ENCODE measurements at regions not wholly inside any gene's neighbourhood (a gene's known extent, or its start where the extent isn't known, plus 50 kb on each side); places are given as distances from the start of the nearest gene placed in this dataset.

DNA sequence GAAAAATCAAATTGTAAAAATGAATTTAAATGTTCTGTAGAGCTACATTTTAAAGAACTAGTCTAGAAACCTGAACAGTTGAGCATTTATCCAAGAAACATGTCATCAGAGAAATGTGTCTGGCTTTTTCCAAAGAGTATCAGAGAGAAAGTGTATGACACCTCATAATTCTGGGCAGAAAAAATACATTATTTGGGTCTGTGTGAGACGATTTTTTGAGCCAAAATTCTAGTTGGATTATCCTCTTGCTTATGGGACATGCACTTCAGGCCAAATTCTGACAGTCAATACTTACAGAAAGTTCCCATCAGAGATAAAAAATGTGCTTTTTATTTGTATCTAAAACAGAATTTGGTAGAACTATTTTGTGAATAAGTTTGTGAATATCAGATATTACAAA lies 1242.7 kb downstream of the EPHA7 start:
- TF ChIP-seq, protein P1, sequence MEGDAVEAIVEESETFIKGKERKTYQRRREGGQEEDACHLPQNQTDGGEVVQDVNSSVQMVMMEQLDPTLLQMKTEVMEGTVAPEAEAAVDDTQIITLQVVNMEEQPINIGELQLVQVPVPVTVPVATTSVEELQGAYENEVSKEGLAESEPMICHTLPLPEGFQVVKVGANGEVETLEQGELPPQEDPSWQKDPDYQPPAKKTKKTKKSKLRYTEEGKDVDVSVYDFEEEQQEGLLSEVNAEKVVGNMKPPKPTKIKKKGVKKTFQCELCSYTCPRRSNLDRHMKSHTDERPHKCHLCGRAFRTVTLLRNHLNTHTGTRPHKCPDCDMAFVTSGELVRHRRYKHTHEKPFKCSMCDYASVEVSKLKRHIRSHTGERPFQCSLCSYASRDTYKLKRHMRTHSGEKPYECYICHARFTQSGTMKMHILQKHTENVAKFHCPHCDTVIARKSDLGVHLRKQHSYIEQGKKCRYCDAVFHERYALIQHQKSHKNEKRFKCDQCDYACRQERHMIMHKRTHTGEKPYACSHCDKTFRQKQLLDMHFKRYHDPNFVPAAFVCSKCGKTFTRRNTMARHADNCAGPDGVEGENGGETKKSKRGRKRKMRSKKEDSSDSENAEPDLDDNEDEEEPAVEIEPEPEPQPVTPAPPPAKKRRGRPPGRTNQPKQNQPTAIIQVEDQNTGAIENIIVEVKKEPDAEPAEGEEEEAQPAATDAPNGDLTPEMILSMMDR (conservative IDR thresholded peaks at IDR 0.05 in 1 of 2, IDR thresholded peaks at IDR 0.05 in 1 of 2; ENCODE audit: low read depth in 1 of 2, low read length in 2 of 2), result no peak
- TF ChIP-seq EZH2 (IDR thresholded peaks at IDR 0.05; ENCODE audit: low read length, missing control alignments), result no peak

Measured in fibroblast of lung (primary cell).